HG03460 (cell line): ENCODE measurements at regions not wholly inside any gene's neighbourhood (a gene's known extent, or its start where the extent isn't known, plus 50 kb on each side); places are given as distances from the start of the nearest gene placed in this dataset.

Source experiments
- ATAC-seq: cut with Tn5 transposase; IDR thresholded peaks from one replicate; pipeline ENCODE4 v1.9.1; 2021; ENCODE audit not compliant: unreplicated experiment

GRCh38 chr2:83695530-83695929, 763.5 kb downstream of the SUCLG1 start:
- ATAC-seq = no peak

GRCh38 chr2:83695037-83695436, 764.0 kb downstream of the SUCLG1 start:
- ATAC-seq = no peak

- no peak for ATAC-seq
Measured at GRCh38 chr2:83689402-83689801, 769.7 kb downstream of the SUCLG1 start.

GRCh38 chr2:83686863-83687262, 772.2 kb downstream of the SUCLG1 start:
- ATAC-seq = no peak

- no peak for ATAC-seq
Measured at GRCh38 chr2:83674050-83674449, 785.0 kb downstream of the SUCLG1 start.

- ATAC-seq = no peak
Measured at GRCh38 chr2:83665894-83666293, 793.2 kb downstream of the SUCLG1 start.

GRCh38 chr2:83665154-83665553, 793.9 kb downstream of the SUCLG1 start:
- ATAC-seq = no peak

GRCh38 chr2:83661711-83662110, 797.4 kb downstream of the SUCLG1 start:
- ATAC-seq = no peak

GRCh38 chr2:83654091-83654611, 804.9 kb downstream of the SUCLG1 start:
- no peak for ATAC-seq

GRCh38 chr2:83650898-83651297, 808.2 kb downstream of the SUCLG1 start:
- ATAC-seq = no peak

- ATAC-seq = no peak
Measured at GRCh38 chr2:83650161-83650560, 808.9 kb downstream of the SUCLG1 start.

GRCh38 chr2:83640506-83640905, 818.6 kb downstream of the SUCLG1 start:
- ATAC-seq = no peak

- ATAC-seq = no peak
Measured at GRCh38 chr2:83633423-83633822, 825.7 kb downstream of the SUCLG1 start.

- ATAC-seq = no peak
Measured at GRCh38 chr2:83630351-83630750, 828.7 kb downstream of the SUCLG1 start.

GRCh38 chr2:83615511-83615910, 843.6 kb downstream of the SUCLG1 start:
- no peak for ATAC-seq

- ATAC-seq = no peak
Measured at GRCh38 chr2:83613178-83613577, 845.9 kb downstream of the SUCLG1 start.

GRCh38 chr2:83602753-83603152, 856.3 kb downstream of the SUCLG1 start:
- ATAC-seq = no peak

GRCh38 chr2:83596592-83597282, 862.3 kb downstream of the SUCLG1 start:
- ATAC-seq = no peak

GRCh38 chr2:83595926-83596325, 863.2 kb downstream of the SUCLG1 start:
- ATAC-seq = no peak

GRCh38 chr2:83595121-83595690, 863.9 kb downstream of the SUCLG1 start:
- ATAC-seq = no peak

GRCh38 chr2:83594241-83595120, 864.6 kb downstream of the SUCLG1 start:
- no peak for ATAC-seq

- no peak for ATAC-seq
Measured at GRCh38 chr2:83587309-83587708, 871.8 kb downstream of the SUCLG1 start.
